SK-N-SH (cell line): ENCODE measurements at regions not wholly inside any gene's neighbourhood (a gene's known extent, or its start where the extent isn't known, plus 50 kb on each side); places are given as distances from the start of the nearest gene placed in this dataset.

ENCODE experiments used
- CTCF ChIA-PET: fragments of 300-600, 350-600 bp; formaldehyde crosslinking; extraction: SDS; loops from one replicate; lab custom pipeline; 2021; lab: Yijun Ruan, JAX
- POLR2A ChIA-PET: fragments of 350-600 bp; sonication (Branson Sonifier 250); formaldehyde crosslinking; extraction: SDS; loops from one replicate; lab custom pipeline; 2020; ENCODE audit warnings: antibody characterized with exemption, inconsistent platforms; lab: Yijun Ruan, JAX
- DNase-seq: peaks from one replicate; pipeline ENCODE4 v3.0.0; 2012
- H2AFZ ChIP-seq: fragments of 200-600 bp; sonication (generic); 2 replicates; pipeline ENCODE4 v1.8.1; 2016; ENCODE audit warnings: antibody characterized with exemption, mild to moderate bottlenecking, low read depth
- H3F3A ChIP-seq: fragments of 200-600 bp; sonication (generic); replicated peaks from 2 replicates; pipeline ENCODE3; 2016; ENCODE audit warnings: antibody characterized with exemption, mild to moderate bottlenecking; ENCODE audit not compliant: insufficient read depth
- H3K27ac ChIP-seq, 2 experiments: fragments of 200-500 bp in 1 of 2; fragments of 200-600 bp in 1 of 2; sonication (Bioruptor generic) in 1 of 2; sonication (generic), shearing (Covaris generic) in 1 of 2; 2 replicates each; pipeline versions ENCODE4 v1.5.1 to v1.6.1; 2014 to 2016; ENCODE audit warnings: low read depth in 2 of 2, inconsistent platforms in 1 of 2, low read length in 1 of 2, mild to moderate bottlenecking in 1 of 2, mixed read lengths in 1 of 2
- H3K27me3 ChIP-seq: fragments of 200-600 bp; sonication (generic), shearing (Covaris generic); 2 replicates; pipeline ENCODE4 v1.6.1; 2016; ENCODE audit warnings: mixed run types; ENCODE audit not compliant: insufficient read depth
- H3K36me3 ChIP-seq, 2 experiments: fragments of 200-500 bp in 1 of 2; fragments of 200-600 bp in 1 of 2; sonication (Bioruptor generic) in 1 of 2; sonication (generic) in 1 of 2; replicated peaks in 1 of 2; 2 replicates each; pipeline versions ENCODE3 to v1.5.1; 2014 to 2016; ENCODE audit warnings: low read length in 1 of 2, mild to moderate bottlenecking in 1 of 2; ENCODE audit not compliant: insufficient read depth in 2 of 2, control insufficient read depth in 1 of 2
- H3K4me1 ChIP-seq, 2 experiments: fragments of 200-500 bp in 1 of 2; fragments of 200-600 bp in 1 of 2; sonication (Bioruptor generic) in 1 of 2; sonication (generic), shearing (Covaris generic) in 1 of 2; 2 replicates each; pipeline versions ENCODE4 v1.5.1 to v1.6.1; 2014 to 2016; ENCODE audit warnings: low read depth in 1 of 2, low read length in 1 of 2, mixed run types in 1 of 2; ENCODE audit not compliant: insufficient read depth in 2 of 2, control insufficient read depth in 1 of 2
- H3K4me2 ChIP-seq: fragments of 200-600 bp; sonication (generic), shearing (Covaris generic); 2 replicates; pipeline ENCODE4 v1.6.1; 2017; ENCODE audit warnings: mixed run types
- H3K4me3 ChIP-seq, 2 experiments: fragments of 200-500 bp in 1 of 2; fragments of 200-600 bp in 1 of 2; sonication (Bioruptor generic) in 1 of 2; sonication (generic), shearing (Covaris generic) in 1 of 2; 2 replicates each; pipeline versions ENCODE4 v1.5.1 to v1.8.1; 2014 to 2016; ENCODE audit warnings: low read depth in 2 of 2, inconsistent platforms in 1 of 2, low read length in 1 of 2, mild to moderate bottlenecking in 1 of 2, mixed read lengths in 1 of 2, moderate library complexity in 1 of 2
- H3K79me2 ChIP-seq: fragments of 200-600 bp; sonication (generic); 2 replicates; pipeline ENCODE4 v1.8.1; 2017; ENCODE audit warnings: mild to moderate bottlenecking; ENCODE audit not compliant: insufficient read depth
- H3K9ac ChIP-seq: fragments of 200-600 bp; sonication (generic); 2 replicates; pipeline ENCODE4 v1.6.1; 2017; ENCODE audit warnings: mixed run types
- H3K9me2 ChIP-seq: fragments of 200-600 bp; sonication (generic); 2 replicates; pipeline ENCODE4 v1.6.1; 2017; ENCODE audit warnings: mixed run types
- H3K9me3 ChIP-seq: fragments of 200-600 bp; sonication (generic); 2 replicates; pipeline ENCODE4 v1.6.1; 2017; ENCODE audit warnings: mixed run types, mild to moderate bottlenecking, moderate library complexity
- H4K20me1 ChIP-seq: fragments of 200-600 bp; sonication (generic); 2 replicates; pipeline ENCODE4 v1.6.1; 2017; ENCODE audit warnings: mild to moderate bottlenecking, mixed run types; ENCODE audit not compliant: insufficient read depth
- EP300 ChIP-seq, 2 experiments: IDR thresholded peaks; 2 replicates each; pipeline versions ENCODE4 v1.4.0 to v1.6.1; 2012; ENCODE audit warnings: borderline replicate concordance in 1 of 2, low read depth in 1 of 2, low read length in 1 of 2
- FOSL2 ChIP-seq: IDR thresholded peaks from 2 replicates; pipeline ENCODE4 v1.4.0; 2012; ENCODE audit warnings: low read depth, mild to moderate bottlenecking, moderate library complexity, borderline replicate concordance
- GABPA ChIP-seq: IDR thresholded peaks from 2 replicates; pipeline ENCODE4 v1.4.0; 2012; ENCODE audit warnings: low read depth, mild to moderate bottlenecking
- JUND ChIP-seq: IDR thresholded peaks from 2 replicates; pipeline ENCODE4 v1.4.0; 2012
- RAD21 ChIP-seq: IDR thresholded peaks from 2 replicates; pipeline ENCODE4 v1.6.1; 2012; ENCODE audit warnings: mild to moderate bottlenecking, low read length
- RFX5 ChIP-seq: IDR thresholded peaks from 2 replicates; pipeline ENCODE4 v1.6.1; 2012; ENCODE audit warnings: mild to moderate bottlenecking, improper control_type of control experiment, low read length
- RXRA ChIP-seq: IDR thresholded peaks from 2 replicates; pipeline ENCODE4 v1.4.0; 2012; ENCODE audit warnings: low read depth, mild to moderate bottlenecking, borderline replicate concordance
- SMC3 ChIP-seq: IDR thresholded peaks from 2 replicates; pipeline ENCODE4 v1.6.1; 2012; ENCODE audit warnings: low read depth, low read length, improper control_type of control experiment
- TCF12 ChIP-seq: IDR thresholded peaks from 2 replicates; pipeline ENCODE4 v1.4.0; 2012
- YY1 ChIP-seq: IDR thresholded peaks from 2 replicates; pipeline ENCODE4 v1.4.0; 2012; ENCODE audit warnings: low read depth, mild to moderate bottlenecking
- WGBS: methylation state at CpG from one replicate; pipeline ENCODE4 v1.1.6; 2017; ENCODE audit warnings: low lambda C conversion rate; 5-methylcytosine and 5-hydroxymethylcytosine counted together
- TF ChIP-seq, protein P1 (sequence below): IDR thresholded peaks from 2 replicates; pipeline ENCODE4; 2012
- TF ChIP-seq, protein P2 (sequence below): fragments of 150-350 bp; IDR thresholded peaks from 2 replicates; pipeline ENCODE4 v1.6.1; 2016; ENCODE audit warnings: mild to moderate bottlenecking, low read depth, low read length
- TF ChIP-seq, protein P3 (sequence below): IDR thresholded peaks from 2 replicates; pipeline ENCODE4 v1.4.0; 2012; ENCODE audit warnings: low read depth, borderline replicate concordance
- TF ChIP-seq, protein P4 (sequence below): IDR thresholded peaks from 2 replicates; pipeline ENCODE4 v1.4.0; 2012; ENCODE audit warnings: low read depth, borderline replicate concordance
- TF ChIP-seq, protein P5 (sequence below): fragments of 150-350 bp; IDR thresholded peaks from 2 replicates; pipeline ENCODE4 v1.6.1; 2017; ENCODE audit warnings: antibody characterized with exemption, low read length, low read depth, borderline replicate concordance

DNA sequence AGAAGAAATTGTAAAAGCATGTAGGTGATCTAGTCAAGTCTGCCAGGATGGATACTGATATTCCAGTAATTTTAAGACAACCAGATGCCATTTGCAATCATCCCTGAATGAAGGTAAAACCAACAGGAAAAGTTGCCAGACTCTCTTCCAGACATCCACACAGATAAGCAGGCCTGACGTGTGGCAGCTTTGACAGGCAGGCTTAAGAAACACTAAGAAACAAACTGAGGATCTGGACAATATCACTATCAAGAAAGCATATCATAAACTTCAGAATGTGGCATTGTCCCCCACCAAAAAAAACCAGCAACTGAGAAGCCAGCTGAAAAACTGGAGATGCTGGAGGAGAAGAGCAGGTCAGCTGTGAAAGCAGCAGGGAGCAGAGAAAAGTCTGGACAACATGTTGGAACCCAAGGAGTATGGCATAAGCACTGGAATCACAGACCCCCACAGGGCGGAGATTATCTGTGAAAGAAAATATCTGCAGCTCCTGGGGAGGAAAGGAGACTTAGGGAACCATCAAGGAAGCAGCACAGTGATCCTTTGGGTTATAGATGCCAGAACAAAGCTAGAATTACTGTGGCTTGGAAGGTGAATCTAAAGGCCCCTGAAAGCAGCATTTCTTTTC lies 307.0 kb downstream of the CWC27 start:
- H2AFZ ChIP-seq, result peak overlapping the region; percentile 80; the same call in 1 of the 2 replicates
- H3K79me2 ChIP-seq, result no peaks in the 10 kb centered on the region
- H3K4me2 ChIP-seq, result peak overlapping the region; percentile 60
- WGBS, result 67% methylated on average over 2 of the region's 2 CpGs
- ChIA-PET POLR2A (no interaction called here), CTCF (no interaction called here)
- no peak for DNase-seq
- peak overlapping the region; percentile 41 for H3K9ac ChIP-seq
- no peaks in the 10 kb centered on the region for H3K27me3 ChIP-seq
- H3F3A ChIP-seq, result peaks cover 14% of the 10 kb centered on the region
- no peaks in the 10 kb centered on the region for H3K9me2 ChIP-seq
- no peaks in the 10 kb centered on the region for H3K36me3 ChIP-seq
- H4K20me1 ChIP-seq, result no peaks in the 10 kb centered on the region
- H3K27ac ChIP-seq, result peak overlapping the region; percentile 80 to 83
- no peaks in the 10 kb centered on the region for H3K9me3 ChIP-seq
- H3K4me1 ChIP-seq, result peaks cover 8 to 31% of the 10 kb centered on the region in 2 experiments; a peak in 2 of 4 replicates
- H3K4me3 ChIP-seq, result peak overlapping the region in 1 of 2 experiments; percentile 1; a peak in 1 of 4 replicates
- TF ChIP-seq YY1 (peak; percentile 2; the same call in 1 of the 2 replicates), RFX5 (no peak), JUND (0 out of 2 replicates have a peak, but pooled peaks have one; percentile 19), TCF12 (peak; percentile 68; the same call in 1 of the 2 replicates), EP300 (IDR thresholded peaks at IDR 0.05; ENCODE audit: borderline replicate concordance in 1 of 2, low read depth in 1 of 2, low read length in 1 of 2) (peak in 1 of 2 experiments; percentile 20; a peak in 1 of 4 replicates)
- TF ChIP-seq, protein P1, sequence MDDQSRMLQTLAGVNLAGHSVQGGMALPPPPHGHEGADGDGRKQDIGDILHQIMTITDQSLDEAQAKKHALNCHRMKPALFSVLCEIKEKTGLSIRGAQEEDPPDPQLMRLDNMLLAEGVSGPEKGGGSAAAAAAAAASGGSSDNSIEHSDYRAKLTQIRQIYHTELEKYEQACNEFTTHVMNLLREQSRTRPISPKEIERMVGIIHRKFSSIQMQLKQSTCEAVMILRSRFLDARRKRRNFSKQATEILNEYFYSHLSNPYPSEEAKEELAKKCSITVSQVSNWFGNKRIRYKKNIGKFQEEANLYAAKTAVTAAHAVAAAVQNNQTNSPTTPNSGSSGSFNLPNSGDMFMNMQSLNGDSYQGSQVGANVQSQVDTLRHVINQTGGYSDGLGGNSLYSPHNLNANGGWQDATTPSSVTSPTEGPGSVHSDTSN, result peak; percentile 85
- TF ChIP-seq, protein P2, sequence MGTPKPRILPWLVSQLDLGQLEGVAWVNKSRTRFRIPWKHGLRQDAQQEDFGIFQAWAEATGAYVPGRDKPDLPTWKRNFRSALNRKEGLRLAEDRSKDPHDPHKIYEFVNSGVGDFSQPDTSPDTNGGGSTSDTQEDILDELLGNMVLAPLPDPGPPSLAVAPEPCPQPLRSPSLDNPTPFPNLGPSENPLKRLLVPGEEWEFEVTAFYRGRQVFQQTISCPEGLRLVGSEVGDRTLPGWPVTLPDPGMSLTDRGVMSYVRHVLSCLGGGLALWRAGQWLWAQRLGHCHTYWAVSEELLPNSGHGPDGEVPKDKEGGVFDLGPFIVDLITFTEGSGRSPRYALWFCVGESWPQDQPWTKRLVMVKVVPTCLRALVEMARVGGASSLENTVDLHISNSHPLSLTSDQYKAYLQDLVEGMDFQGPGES, result no peak

DNA sequence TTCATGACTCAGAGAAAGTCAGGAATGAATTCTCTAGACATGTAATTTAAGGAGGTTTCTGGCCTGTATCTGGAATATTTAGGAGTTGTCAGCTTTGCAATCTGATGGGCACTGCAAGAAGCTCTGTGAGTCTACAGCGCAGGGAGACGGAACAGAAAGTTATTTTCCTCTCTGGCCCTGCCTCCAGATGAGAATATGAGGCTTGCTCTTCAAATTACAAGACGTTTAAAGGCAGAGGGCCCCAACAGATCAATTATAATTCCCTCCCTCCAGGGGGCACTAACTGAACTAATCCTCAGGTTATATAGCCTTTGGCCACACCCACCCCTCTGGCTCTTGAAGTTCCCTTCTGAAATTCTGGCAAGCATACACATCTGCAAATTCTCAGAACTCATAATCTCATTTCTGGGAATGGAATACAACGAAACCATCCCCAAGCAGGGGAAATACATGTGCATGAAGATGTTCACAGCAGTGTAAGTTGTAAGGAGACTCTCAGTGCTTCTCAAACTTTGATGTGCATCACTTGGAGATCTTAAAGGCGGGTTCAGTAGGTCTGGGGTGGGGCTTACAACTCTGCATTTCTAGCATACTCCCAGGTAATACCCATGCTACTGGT lies 307.6 kb downstream of the CWC27 start:
- Histone ChIP-seq H3K79me2 (no peaks in the 10 kb centered on the region), H3K9ac (peak overlapping the region; percentile 41), H3K27ac (peak overlapping the region; percentile 80 to 83), H3K4me2 (peak overlapping the region; percentile 60), H3K9me3 (no peaks in the 10 kb centered on the region), H3K4me3 (peak overlapping the region in 1 of 2 experiments; percentile 1; a peak in 1 of 4 replicates), H3K4me1 (peaks cover 8 to 31% of the 10 kb centered on the region in 2 experiments; a peak in 2 of 4 replicates), H4K20me1 (no peaks in the 10 kb centered on the region), H3K9me2 (no peaks in the 10 kb centered on the region), H3F3A (peaks cover 14% of the 10 kb centered on the region), H3K36me3 (no peaks in the 10 kb centered on the region), H3K27me3 (no peaks in the 10 kb centered on the region), H2AFZ (peak overlapping the region; percentile 80; the same call in 1 of the 2 replicates)
- WGBS, result 44% methylated on average over 5 of the region's 5 CpGs
- no peak for DNase-seq
- POLR2A ChIA-PET, result no interaction called here
- CTCF ChIA-PET, result no interaction called here
- peak; percentile 39 for TF ChIP-seq SMC3
- 0 out of 2 replicates have a peak, but pooled peaks have one; percentile 16 for TF ChIP-seq RXRA
- peak; percentile 8 to 88; a peak in 2 of 4 replicates for TF ChIP-seq EP300 (IDR thresholded peaks at IDR 0.05; ENCODE audit: borderline replicate concordance in 1 of 2, low read depth in 1 of 2, low read length in 1 of 2)
- TF ChIP-seq, protein P3, sequence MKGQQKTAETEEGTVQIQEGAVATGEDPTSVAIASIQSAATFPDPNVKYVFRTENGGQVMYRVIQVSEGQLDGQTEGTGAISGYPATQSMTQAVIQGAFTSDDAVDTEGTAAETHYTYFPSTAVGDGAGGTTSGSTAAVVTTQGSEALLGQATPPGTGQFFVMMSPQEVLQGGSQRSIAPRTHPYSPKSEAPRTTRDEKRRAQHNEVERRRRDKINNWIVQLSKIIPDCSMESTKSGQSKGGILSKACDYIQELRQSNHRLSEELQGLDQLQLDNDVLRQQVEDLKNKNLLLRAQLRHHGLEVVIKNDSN, result no peak
- no peak for TF ChIP-seq RFX5
- peak; percentile 41; the same call in 1 of the 2 replicates for TF ChIP-seq JUND
- peak; percentile 59; the same call in 1 of the 2 replicates for TF ChIP-seq FOSL2
- TF ChIP-seq, protein P4, sequence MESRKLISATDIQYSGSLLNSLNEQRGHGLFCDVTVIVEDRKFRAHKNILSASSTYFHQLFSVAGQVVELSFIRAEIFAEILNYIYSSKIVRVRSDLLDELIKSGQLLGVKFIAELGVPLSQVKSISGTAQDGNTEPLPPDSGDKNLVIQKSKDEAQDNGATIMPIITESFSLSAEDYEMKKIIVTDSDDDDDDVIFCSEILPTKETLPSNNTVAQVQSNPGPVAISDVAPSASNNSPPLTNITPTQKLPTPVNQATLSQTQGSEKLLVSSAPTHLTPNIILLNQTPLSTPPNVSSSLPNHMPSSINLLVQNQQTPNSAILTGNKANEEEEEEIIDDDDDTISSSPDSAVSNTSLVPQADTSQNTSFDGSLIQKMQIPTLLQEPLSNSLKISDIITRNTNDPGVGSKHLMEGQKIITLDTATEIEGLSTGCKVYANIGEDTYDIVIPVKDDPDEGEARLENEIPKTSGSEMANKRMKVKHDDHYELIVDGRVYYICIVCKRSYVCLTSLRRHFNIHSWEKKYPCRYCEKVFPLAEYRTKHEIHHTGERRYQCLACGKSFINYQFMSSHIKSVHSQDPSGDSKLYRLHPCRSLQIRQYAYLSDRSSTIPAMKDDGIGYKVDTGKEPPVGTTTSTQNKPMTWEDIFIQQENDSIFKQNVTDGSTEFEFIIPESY, result no peak
- TF ChIP-seq GABPA, result no peak
- TF ChIP-seq, protein P5, sequence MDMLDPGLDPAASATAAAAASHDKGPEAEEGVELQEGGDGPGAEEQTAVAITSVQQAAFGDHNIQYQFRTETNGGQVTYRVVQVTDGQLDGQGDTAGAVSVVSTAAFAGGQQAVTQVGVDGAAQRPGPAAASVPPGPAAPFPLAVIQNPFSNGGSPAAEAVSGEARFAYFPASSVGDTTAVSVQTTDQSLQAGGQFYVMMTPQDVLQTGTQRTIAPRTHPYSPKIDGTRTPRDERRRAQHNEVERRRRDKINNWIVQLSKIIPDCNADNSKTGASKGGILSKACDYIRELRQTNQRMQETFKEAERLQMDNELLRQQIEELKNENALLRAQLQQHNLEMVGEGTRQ, result no peak
- TF ChIP-seq RAD21, result peak; percentile 27; the same call in 1 of the 2 replicates
